ENCODE measurements at regions not wholly inside any gene's neighbourhood (a gene's known extent, or its start where the extent isn't known, plus 50 kb on each side); places are given as distances from the start of the nearest gene placed in this dataset.

DNA sequence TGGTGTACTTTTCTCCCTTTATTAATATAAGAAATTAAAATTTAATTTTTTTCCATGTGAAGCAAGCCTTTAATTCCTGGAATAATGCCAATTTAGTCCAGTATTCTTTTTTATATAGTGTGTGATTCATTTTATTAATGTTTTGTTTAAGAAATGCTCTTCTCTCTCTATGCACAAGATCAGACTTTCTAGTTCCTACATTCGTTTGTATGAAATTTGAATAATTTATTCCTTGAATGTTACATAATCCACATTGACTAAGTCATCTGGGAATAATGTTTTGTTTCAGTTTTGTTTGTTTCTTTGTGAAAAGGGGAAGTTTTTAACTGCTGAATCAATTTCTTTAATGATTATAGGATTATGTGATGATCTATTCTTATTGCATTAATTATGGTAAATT lies 181.4 kb upstream of the ID4 start:
- DNase-seq: no peak

DNA sequence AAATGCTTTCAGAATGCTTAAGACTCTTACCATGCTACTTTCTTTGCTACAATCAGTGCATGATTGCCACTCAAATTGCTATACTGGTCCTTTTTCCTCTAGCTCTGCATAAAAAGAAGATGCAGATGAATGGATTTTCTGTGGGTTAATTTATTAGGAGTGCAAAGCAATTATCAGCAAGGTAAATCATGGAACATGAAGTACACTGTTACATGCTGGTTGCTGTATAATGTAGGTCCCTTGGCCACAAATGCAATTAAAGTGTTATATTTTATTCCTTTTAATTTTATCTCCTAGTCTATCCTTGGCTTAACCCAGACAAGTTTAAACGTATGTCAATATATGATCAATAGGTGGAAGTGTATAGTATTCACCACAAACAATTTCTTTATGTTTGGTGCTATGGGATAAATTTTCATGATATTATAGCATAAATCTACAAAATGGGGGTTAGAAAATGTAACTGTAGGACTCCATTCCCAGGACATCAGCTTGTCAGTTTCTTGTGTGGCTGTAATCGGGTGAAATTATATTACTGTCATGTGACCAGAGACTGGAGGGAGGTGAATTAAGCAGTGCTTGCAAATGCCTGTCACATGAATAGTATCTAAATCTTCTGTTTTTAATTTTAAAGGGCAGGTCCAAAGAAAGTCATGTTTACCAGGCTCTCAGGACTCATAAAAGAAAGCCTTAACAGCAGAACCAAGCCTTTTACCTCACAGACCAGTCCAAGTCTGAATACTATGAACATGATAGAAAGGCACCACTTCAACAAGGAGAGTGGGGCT lies 176.9 kb upstream of the ID4 start:
- no peak for DNase-seq

DNA sequence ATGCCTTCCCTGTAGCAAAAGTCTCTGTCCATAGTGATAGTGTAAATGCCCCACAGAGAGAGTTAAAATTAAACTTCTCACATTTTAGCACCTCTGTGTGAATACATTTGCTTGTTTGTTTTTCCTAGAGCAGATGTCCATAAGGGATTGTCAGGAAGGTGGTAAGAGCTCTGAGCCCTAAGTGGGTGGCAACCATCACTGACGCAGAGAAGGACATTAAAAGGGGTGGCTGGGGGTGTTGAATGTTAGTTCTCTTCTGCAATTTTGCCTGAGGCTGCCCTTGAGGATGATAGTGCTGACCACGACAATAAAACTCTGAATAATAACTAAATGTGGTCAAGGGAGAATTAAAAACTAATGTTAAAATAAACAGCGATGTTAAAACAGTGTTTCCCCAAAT lies 174.3 kb upstream of the ID4 start:
- DNase-seq: no peak

DNA sequence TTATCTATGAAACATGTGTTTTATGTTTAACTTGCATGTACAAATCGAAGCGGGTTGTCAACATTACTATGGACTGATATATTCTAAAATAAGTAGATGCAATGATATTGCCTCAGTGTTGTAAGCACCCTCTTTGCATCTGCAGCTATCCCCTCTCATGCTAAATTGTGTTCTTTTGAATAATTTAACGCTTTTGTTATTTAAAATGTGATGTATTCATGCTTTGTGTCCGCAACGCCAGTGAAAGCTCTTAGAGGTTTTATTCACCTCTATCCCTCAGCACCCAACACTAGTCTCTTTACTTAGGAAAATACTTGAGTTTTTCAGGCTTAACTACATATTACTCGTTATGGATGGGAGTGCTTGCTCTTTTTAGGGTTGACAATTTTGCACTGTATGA lies 173.7 kb upstream of the ID4 start:
- DNase-seq: no peak

DNA sequence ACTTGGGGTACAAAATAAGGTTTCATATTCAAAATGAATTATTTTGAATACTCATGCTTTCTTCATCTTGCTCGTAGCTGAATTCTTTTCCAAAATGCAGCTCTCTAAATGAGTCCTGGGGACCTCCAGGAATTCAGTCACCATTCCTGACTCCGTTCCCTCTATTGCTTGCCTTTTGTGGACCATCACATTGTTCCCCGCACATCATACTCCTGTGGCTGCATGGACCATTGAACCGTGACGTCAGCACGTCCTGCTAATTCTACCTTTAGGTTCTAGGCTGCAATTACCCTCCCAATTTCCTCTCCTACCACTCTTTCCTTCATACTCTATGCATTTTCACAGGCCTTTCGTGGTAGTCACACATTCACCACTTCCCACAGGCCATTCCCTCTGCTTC lies 173.1 kb upstream of the ID4 start:
- DNase-seq: no peak

DNA sequence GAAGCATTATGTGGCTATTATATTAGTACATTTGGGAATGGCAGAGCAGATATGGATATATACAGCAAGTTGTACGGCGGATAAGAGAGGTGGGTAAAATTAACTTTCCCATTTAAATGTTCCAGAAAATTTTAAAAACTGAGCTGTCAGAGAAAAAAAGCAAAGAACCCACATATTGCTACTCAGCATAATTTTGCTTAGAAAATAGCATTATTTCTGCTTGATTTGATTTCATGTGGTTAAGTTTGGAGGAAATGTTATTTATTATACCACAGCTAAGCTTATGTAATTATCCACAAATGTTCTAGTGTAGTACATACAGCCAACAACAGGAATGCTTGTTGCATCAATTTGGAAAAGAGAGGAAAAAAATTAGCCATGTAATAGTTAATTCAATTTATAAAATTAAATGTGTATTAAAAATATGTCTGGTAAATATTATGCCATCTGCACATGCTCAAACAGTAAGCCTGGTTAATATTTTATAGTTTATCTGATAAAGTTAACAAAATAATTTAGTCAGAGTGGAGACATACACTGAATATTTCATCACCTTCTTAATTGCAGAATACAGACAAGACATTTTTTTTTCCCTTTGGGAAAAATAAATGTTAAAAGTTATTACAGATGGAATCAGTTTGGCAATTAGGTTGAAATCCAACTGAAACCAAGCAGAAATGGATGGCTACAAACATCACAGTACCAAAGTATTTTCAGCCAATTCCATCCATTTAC lies 172.1 kb upstream of the ID4 start:
- DNase-seq: no peak

DNA sequence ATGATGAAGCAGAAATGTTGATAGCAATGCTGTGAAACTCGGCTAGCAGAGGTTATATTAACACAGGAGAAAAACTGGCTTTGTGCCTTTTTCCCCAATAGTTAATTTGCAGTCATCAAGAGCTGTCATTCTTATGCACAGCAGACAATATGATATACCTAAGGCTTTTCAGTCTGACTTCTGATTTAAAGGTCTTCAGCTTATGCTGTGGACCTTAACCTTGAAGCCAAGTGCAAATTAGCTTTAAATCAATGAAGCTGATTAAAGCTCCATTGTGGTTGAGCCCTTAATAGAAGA lies 171.6 kb upstream of the ID4 start:
- DNase-seq: no peak

DNA sequence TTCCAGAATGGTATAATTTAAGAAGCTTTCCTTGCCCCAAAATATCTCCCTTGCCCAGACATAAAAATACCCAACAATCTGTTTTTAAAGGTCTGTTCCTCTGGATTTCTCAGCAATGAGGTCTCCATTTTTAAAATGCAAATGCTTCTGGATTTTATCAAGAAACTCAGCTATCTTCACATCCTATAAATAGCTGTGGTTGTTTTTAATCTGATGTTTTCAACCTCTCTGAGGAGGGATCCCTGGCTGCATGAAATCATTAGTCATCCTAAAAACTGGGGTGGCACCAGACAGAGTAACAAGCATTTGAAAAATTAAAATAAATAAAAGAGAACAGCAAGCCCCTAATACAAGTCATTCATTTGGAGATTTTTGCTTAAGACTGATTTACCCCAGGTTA lies 168.5 kb upstream of the ID4 start:
- DNase-seq: no peak

DNA sequence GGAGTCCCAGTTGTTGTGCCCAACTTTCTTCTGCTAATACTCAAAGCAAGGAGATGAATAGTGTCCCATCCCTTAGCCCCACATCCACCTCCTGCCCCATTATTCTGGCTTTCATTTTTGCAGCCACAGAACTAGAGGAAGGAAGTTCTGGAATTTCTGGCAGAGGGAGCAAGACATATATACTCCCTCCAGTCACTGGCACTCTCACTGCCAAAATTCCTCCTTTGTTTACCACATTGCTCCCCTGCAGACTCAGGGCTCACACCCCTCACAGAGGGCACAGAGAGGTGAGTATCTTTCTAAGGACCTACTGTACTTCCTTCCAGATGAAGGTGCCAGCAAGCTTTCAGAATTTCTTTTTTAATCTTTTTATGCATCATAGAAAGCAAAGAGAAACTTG lies 168.0 kb upstream of the ID4 start:
- DNase-seq: no peak

DNA sequence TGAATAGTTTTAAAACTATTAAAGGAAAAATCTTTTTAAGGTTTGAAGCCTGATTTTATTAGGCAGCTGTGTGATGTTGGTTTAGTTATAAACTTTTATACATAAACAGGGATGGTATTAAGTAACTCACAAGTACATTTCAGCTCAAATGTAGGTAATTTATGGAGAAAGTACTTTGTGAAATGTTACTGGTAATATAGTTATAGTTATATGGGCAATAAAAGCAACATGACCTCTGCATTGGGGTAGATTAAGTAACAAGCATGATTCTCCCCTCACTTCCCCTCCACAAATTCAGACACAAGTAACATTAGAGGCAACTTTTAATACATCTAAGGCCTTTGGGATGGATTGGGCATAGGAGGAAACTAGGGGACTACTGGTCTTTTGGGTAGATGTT lies 154.3 kb upstream of the ID4 start:
- no peak for DNase-seq

DNA sequence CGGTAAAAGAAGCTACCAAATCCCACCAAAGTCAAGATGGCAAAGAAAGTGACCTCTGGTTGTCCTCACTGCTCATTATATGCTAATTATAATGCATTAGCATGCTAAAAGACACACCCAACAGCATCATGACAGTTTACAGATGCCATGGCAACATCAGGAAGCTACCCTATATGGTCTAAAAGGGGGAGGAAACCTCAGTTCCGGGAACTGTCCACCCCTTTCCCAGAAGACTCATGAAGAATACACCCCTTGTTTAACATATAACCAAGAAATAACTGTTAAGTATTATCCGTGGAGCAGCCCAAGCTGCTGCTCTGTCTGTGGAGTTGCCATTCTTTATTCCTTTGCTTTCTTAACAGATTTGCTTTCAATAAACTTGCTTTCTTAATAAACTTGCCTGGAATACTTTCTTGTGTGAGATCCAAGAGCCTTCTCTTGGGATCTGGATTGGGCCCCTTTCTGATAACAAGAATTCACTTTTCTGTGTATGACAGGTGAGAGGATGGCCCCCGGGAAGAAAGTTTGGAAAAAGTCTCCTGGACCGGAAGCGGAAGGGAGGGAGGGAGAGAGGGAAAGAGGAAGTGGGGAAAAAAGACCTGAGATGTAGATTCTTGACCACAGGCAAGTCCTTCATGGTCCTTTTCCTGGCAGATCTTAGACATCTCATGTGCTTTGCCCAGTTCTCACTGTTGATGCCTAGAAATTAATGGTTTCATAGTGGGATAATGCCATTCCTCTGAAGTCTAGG lies 146.7 kb upstream of the ID4 start:
- DNase-seq: no peak

DNA sequence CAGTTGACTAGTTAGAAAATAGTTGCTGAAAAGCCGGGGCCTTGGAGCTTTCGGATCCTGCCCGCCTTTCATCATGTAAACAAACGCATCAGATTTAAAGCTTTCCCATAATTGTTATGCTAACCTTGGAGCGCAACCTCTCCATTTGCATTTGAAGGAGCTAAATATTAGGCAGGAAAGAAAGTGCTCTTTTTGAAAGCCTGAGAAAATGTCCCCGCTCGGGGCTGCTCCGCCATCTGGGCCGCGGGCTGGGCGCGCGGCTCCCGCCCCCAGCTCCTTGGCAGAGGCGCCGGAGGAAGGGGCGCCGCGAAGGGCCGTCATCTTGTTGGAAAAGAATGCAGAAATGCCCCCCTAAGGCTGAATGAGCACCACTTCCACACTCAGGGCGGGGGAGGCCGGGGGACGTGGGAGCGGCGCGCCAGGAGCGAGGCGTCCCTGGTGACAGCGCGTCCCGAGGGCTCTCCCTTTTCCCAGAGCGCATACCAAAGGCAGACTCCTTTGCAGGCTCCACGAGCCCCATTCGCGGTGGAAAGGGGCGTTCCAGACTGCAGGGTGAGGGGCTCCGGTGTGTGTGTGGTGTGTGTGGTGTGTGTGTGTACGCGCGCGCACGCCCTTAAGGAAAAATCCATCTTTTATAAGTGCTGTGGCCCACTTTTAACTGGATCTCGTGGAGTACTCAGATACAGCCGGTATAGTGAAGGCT lies 145.6 kb upstream of the ID4 start:
- no peak for DNase-seq

DNA sequence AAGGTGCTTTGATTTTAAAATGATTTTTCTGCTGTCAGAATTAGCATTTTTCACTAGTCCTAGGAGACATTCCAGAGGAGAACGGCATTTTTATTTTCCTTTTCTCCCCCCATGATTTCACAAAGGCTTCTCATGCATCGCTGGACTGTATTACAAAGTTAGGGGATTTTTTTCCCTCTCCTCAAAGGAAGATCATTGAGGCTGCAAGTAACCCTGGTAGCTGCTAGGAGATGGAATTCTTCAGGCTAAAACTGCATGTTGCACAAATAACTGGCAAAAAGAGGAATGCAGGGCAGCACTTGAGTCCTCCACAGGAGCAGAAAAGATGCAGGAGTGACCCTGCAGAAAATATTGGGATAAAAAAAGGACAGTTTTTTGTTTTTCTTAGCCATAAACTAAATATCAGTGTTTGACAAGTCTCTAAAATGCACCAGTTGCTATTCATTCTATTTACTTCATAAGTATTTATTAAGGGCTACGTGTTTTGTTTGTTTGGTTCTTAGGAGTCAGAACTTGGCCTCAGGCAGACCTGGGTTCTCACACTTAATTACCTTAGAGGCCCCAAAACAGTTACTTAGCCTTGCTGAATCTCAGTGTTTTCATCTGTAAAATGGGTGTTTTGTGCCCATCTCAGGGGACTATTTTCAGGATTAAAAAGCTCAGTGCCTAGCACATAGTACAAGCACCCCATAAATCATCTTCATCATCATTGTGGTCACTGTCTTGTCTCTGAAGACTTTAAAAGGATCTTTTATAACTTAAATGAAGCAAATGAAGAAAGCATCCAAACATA lies 144.5 kb upstream of the ID4 start:
- DNase-seq: no peak

DNA sequence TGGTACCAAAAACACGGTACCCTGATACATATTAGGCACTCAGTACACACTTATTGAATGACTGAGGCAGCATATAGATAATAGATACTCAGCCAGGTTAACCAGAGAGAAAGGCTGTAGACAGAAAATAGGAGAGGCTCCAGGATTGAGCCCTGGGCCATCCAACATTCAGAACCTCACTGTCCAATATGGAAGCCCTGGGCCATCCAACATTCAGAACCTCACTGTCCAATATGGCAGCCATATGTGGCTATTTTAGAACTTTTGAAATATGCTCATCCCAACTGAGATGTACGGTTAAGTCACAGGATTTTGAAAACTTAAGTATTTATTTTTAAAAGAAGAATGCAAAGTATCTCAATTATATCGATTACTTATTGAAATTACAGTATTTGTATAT lies 142.5 kb upstream of the ID4 start:
- DNase-seq: no peak

DNA sequence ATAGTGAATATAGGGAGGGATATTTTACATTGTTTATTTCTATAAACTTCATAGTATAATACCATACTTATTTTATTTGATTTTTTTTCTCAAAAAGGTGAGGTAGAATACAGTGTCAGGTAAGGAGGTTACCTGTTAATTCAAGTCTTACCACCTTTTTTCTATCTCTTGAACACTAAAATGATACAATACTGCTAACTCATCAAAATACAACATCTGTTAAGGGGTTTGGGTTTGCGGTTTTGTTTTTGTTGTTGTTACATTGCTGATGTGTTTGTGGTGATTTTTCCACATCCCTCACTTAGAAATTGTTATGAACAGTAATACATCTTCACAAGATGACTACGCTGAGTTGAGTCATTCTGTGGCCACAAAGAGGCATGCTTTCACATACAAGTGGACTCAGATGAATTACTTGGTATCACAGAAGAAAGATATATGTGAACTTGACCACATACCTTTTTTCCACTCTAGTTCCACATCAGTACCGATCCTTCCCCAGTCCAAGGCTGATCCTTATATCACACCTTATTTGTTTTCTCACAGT lies 139.4 kb upstream of the ID4 start:
- DNase-seq: no peak

DNA sequence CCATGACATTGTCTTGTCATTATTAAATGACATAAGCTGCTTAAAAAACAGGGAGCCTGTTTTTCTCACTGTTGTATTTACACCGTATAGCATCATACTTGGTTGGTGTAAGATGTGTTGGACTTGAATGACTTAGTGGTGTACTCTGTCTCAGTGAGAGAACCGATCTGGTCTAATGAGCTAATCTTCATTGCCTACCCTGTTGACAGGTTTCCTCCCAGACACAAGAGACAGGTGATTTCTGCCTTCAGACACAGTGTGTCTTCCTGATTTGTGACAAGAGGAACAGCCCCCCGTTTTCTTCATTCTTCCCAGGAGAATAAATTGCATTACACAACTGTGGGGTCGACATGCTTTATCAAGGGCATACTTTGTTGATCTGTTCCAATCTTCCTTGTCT lies 137.2 kb upstream of the ID4 start:
- DNase-seq: no peak

DNA sequence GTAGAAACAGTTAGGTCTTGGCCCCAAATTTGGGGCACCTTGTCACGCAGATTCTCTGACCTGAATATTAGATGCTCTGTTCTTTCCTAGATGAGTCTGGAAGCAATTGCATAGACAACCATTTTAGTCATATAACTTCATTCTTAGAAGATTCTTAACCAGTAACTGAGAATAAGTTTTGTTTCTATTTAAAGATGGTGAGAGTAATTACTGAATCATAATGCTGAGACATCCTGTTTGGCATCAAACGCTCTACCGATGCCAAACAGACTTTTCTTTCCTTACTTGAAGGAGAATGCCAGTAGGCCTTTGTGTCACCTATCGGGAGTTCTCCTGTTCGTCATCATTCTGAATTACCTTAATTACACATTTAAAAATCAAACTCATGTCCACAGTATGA lies 131.6 kb upstream of the ID4 start:
- no peak for DNase-seq

DNA sequence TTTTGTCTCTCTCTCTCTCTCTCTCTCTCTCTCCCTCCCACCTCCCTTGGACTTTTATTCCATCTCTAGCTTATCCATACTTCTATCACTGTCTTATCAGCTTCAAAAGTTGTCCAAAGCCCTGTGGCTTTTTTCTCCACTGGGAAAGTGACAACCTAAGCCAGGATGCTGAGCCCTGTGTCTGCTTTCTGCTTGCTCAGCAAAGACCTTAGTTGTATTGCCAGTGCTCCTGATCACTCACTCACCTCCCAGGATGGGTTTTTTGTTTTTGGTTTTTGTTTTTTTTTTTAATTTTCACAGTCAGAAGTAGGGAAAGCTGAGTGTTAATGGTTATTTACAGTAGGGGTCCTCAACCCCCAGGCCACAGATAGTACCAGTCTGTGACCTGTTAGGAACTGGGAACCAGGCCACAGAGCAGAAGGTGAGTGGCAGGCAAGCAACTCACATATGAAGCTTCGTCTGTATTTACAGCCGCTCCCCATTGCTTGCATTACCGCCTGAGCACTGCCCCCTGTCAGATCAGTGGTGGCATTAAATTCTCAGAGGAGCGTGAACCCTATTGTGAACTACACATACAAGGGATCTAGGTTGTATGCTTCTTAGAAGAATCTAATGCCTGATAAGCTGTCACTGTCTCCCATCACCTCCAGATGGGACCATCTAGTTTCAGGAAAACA lies 125.0 kb upstream of the ID4 start:
- DNase-seq: no peak

DNA sequence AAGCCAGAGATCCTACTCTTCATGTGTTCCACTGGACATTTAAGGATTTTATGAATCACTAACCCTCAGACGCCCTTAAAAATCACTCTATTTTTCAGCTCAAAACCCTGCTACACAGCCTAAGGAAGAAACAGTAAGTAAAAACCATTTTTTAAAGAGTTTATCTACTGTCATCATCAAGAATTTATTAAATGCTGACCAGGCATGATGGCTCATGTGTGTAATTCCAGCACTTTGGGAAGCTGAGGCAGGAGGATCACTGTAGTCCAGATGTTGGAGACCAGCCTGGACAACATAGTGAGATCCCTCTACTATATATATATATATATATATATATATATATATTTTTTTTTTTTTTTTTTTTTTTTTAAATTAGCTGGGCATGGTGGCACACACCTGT lies 124.2 kb upstream of the ID4 start:
- DNase-seq: no peak

DNA sequence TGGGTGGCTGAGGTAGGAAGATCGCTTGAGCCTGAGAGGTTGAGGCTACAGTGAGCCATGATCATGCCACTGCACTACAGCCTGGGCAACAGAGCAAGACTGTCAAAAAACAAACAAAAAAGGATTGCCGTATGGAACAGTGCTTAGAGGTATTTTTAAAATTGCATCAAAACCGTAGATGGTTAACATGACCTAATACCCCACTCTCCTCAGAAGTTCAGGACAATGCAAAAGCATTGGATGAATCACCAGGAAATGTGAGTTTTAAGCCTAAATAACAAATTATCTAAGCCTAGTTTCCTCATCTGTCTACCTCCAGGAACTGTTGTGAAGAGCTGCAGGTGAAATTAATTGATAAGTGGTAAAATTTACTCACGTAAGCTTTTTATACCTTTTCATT lies 123.8 kb upstream of the ID4 start:
- no peak for DNase-seq

DNA sequence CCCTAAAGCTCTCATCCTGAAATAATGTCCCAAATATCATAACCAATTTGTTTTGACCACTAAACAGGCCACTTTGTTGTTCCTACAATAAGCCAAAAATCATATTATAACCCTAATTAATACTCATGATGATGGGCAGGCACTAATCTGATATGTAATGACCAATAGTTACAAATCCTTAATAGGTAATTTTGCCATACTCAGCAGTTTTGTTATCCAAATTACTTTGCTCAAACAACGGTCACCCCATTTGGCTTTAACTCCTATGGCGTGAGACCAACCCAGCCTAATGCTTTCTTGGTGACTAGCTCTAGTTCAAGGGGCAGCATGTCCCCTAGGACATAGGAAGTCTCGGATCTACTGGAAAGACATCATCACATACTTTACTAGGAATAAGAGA lies 123.2 kb upstream of the ID4 start:
- DNase-seq: no peak
